Left lung (tissue), 4 donors: ENCODE measurements at regions not wholly inside any gene's neighbourhood (a gene's known extent, or its start where the extent isn't known, plus 50 kb on each side); places are given as distances from the start of the nearest gene placed in this dataset.

Experiments
- ATAC-seq: fragments of 200-7000 bp; cut with Tn5 transposase; one replicate; pipeline ENCODE4 v1.9.1; 2020; ENCODE audit warnings: moderate library complexity
- DNase-seq, 4 donors: peaks; one replicate each; pipeline ENCODE4 v3.0.0-alpha.2; 2013 to 2020
- H3K27ac ChIP-seq, 2 donors: fragments of 200-600 bp; sonication (generic) in 1 of 2; one replicate each; pipeline versions ENCODE4 v1.5.0 to v1.8.0; 2020 to 2021
- H3K27me3 ChIP-seq, 2 donors: fragments of 200-600 bp; sonication (generic) in 1 of 2; one replicate each; pipeline versions ENCODE4 v1.5.0 to v1.8.0; 2020 to 2021
- H3K36me3 ChIP-seq, 2 donors: fragments of 200-600 bp; sonication (generic) in 1 of 2; one replicate each; pipeline versions ENCODE4 v1.5.0 to v1.8.0; 2020 to 2021
- H3K4me1 ChIP-seq, 2 donors: fragments of 200-600 bp; one replicate each; pipeline ENCODE4 v1.8.0; 2021
- H3K4me3 ChIP-seq, 2 donors: fragments of 200-600 bp; sonication (generic) in 1 of 2; one replicate each; pipeline versions ENCODE4 v1.5.0 to v1.8.0; 2020 to 2021; ENCODE audit warnings: mild to moderate bottlenecking in 1 of 2
- H3K9me3 ChIP-seq, 2 donors: fragments of 200-600 bp; sonication (generic) in 1 of 2; one replicate each; pipeline versions ENCODE4 v1.5.0 to v1.8.0; 2020 to 2021
- intact Hi-C, 2 donors: fragments of 100-400 bp; cut with DNase I; formaldehyde crosslinking; loops; one replicate each; pipeline versions ENCODE4 v1.11.2 to v1.14.2; 2022
- TF ChIP-seq, protein P1 (sequence below), 2 donors: fragments of 200-600 bp; sonication (generic) in 1 of 2; IDR thresholded peaks; one replicate each; pipeline versions ENCODE4 v1.5.0 to v1.8.0; 2021; ENCODE audit warnings: antibody characterized with exemption in 2 of 2
- donor health status: DM: no; HTN: yes; CAD: no.
- donor health status: DM: no; HTN: no; CAD: no.

DNA sequence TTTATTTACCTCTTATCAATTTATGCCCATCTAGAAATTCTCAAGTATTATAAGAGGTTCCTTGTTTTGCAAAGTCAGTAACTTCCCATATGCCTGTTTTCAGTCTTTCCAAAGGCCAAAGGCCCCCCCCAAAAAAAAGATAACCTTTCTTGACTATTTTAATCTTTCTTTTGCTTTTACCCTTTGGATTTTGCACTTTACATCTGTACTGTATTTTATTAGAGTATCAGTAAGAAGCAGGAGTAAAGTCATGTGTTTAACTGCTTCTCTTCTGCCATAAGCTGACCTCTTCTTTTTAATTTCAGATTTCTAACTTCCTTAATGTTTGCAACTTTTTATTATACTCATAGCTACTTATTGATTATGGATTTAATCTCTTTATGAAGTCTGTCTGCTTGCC, 716.4 kb upstream of the NOVA1 start:
- Histone ChIP-seq H3K9me3 (peaks cover 0 to 3% of the 10 kb centered on the region in 2 donors), H3K27me3 (no peaks in the 10 kb centered on the region), H3K4me1 (no peaks in the 10 kb centered on the region), H3K36me3 (no peaks in the 10 kb centered on the region), H3K4me3 (no peak overlapping the region), H3K27ac (no peak overlapping the region)
- DNase-seq (no peak), ATAC-seq (no peak)
- TF ChIP-seq, protein P1, sequence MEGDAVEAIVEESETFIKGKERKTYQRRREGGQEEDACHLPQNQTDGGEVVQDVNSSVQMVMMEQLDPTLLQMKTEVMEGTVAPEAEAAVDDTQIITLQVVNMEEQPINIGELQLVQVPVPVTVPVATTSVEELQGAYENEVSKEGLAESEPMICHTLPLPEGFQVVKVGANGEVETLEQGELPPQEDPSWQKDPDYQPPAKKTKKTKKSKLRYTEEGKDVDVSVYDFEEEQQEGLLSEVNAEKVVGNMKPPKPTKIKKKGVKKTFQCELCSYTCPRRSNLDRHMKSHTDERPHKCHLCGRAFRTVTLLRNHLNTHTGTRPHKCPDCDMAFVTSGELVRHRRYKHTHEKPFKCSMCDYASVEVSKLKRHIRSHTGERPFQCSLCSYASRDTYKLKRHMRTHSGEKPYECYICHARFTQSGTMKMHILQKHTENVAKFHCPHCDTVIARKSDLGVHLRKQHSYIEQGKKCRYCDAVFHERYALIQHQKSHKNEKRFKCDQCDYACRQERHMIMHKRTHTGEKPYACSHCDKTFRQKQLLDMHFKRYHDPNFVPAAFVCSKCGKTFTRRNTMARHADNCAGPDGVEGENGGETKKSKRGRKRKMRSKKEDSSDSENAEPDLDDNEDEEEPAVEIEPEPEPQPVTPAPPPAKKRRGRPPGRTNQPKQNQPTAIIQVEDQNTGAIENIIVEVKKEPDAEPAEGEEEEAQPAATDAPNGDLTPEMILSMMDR (IDR thresholded peaks at IDR 0.05): no peak
- intact Hi-C loops: no loop called here

- H3K27ac ChIP-seq: no peak overlapping the region
- DNase-seq: no peak
- intact Hi-C loops: no loop called here
Measured at GRCh38 chr14:27315477-27315876, 717.6 kb upstream of the NOVA1 start.

GRCh38 chr14:27315947-27316346, 718.1 kb upstream of the NOVA1 start:
- no peaks in the 10 kb centered on the region for H3K36me3 ChIP-seq
- intact Hi-C loops: no loop called here
- TF ChIP-seq, protein P1 (IDR thresholded peaks at IDR 0.05): no peak
- H3K27me3 ChIP-seq: no peaks in the 10 kb centered on the region
- ATAC-seq: no peak
- H3K27ac ChIP-seq: no peak overlapping the region
- no peaks in the 10 kb centered on the region for H3K4me1 ChIP-seq
- H3K4me3 ChIP-seq: no peak overlapping the region
- no peak for DNase-seq
- no peaks in the 10 kb centered on the region for H3K9me3 ChIP-seq

More at GRCh38 chr14:27315477-27315876, 717.6 kb upstream of the NOVA1 start:
- ATAC-seq: no peak
- Histone ChIP-seq H3K4me1 (no peaks in the 10 kb centered on the region), H3K27me3 (no peaks in the 10 kb centered on the region), H3K4me3 (no peak overlapping the region), H3K9me3 (no peaks in the 10 kb centered on the region), H3K36me3 (no peaks in the 10 kb centered on the region)
- TF ChIP-seq, protein P1 (IDR thresholded peaks at IDR 0.05): no peak

DNA sequence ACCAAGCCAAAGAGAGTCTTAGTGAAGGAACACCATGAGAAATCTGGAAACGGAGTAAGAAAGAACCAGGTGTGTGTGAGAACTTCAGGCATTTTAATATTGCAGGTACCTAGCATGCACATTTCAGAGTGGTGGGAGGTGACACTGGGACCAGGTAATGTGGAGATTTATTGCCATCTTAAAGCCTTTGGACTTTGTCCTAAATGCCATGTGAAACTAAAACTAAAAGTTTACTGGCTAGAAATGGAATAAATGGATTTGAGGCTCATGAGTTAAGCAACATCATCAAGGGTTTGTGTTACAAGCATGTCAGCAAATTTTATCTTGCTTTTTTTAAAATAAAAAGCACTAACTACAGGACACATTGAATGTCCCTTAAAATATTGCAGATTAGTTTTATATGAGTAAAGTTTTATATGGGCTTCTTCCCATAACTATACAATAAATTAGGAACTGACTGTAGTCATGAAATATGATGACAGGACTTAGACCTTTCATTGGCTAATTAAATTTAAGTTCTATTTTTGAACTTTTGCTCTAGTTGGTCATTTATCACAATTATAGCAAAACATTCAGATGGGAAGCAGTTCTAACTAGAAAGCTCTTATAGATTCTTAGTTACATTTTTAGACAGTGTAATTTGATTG, 721.1 kb upstream of the NOVA1 start:
- intact Hi-C loops: no loop called here
- TF ChIP-seq, protein P1 (IDR thresholded peaks at IDR 0.05): no peak
- no peak for ATAC-seq
- no peak overlapping the region for H3K4me3 ChIP-seq
- no peak for DNase-seq
- no peaks in the 10 kb centered on the region for H3K4me1 ChIP-seq
- H3K9me3 ChIP-seq: peaks cover 0 to under 1% of the 10 kb centered on the region in 2 donors
- H3K27me3 ChIP-seq: no peaks in the 10 kb centered on the region
- no peaks in the 10 kb centered on the region for H3K36me3 ChIP-seq
- H3K27ac ChIP-seq: no peak overlapping the region

DNA sequence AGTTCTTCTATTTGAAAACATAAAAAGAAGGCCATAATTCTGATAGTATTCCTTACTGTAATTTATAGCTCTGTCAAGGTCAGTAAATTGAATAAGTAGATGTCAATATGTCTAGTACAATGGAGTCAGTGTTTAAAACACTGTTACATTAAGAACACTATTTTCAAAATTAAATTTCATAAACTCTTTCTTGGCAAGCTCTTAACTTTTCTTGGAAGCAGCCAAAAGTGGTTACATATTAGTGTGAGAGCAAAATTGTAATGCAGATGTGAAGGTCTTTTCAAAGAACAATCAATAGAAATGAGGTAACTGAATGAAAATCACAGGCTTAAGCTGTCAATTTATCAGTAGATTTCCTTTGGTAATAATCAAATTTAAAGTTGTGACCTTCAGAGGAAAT, 722.4 kb upstream of the NOVA1 start:
- DNase-seq: no peak
- TF ChIP-seq, protein P1 (IDR thresholded peaks at IDR 0.05): no peak
- peaks cover 0 to 14% of the 10 kb centered on the region in 2 donors for H3K9me3 ChIP-seq
- H3K4me1 ChIP-seq: no peaks in the 10 kb centered on the region
- intact Hi-C loops: no loop called here
- no peaks in the 10 kb centered on the region for H3K36me3 ChIP-seq
- H3K27ac ChIP-seq: no peak overlapping the region
- H3K27me3 ChIP-seq: no peaks in the 10 kb centered on the region
- no peak for ATAC-seq
- H3K4me3 ChIP-seq: no peak overlapping the region
